ENCODE measurements at regions not wholly inside any gene's neighbourhood (a gene's known extent, or its start where the extent isn't known, plus 50 kb on each side); places are given as distances from the start of the nearest gene placed in this dataset.

DNA sequence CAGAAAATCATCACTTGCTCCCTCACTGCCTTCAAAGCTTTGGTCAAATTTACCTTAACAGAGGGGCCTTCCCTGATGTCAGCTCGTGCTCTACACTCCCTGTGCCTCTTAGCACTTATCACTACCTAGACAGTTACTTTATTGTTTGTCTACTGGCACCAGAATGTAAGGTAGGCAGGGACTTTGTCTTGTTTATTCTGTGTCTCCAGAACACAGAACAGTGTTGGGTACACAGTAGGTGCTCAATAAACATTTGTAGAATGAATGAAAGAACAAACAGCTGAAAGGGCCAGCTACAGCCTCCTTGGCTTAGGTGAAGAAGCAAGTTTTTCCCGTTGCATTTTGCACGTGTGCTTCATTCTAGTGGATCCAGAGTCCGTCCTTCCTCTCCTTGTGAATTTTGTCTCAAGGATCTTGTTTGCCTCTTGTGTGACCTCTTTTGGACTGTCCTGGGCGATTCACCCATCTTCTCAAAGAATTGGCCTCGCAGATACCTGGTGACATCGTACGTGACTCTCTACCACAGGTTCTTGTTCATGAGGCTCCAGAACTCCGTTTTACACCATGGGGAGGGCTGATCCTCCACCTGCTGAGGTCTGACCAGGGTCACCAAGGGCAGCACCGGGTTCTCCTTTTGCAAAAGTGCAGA, 84.2 kb upstream of the ARMC2 start:
- no peaks in the 10 kb centered on the region for H3K36me3 ChIP-seq (ENCODE audit: control insufficient read depth in 4 of 4, insufficient read depth in 4 of 4, low read length in 3 of 4)
- no peaks in the 10 kb centered on the region for H3K27me3 ChIP-seq (replicated peaks in 2 of 5; ENCODE audit: control insufficient read depth in 4 of 5, insufficient read depth in 5 of 5, low read length in 4 of 5)
- no peak overlapping the region for H3K4me3 ChIP-seq (ENCODE audit: control insufficient read depth in 1 of 7, extremely low read depth in 1 of 7, insufficient read depth in 4 of 7, low read depth in 2 of 7, low read length in 6 of 7)
- ChIA-PET POLR2A (no interaction called here), CTCF (interaction anchor here (1.2 to 1.3 kb wide), 3 partner anchors 9 to 72 kb away, joined by 3 read pairs; no protein-coding TSS in a partner anchor)
- H3K4me1 ChIP-seq (ENCODE audit: control extremely low read depth in 1 of 4, control insufficient read depth in 4 of 4, insufficient read depth in 4 of 4, low read length in 3 of 4), result peaks cover 0 to 21% (median 1%) of the 10 kb centered on the region in 4 experiments
- H3K27ac ChIP-seq (ENCODE audit: insufficient read depth in 1 of 2, low read depth in 1 of 2, low read length in 2 of 2, poor library complexity in 1 of 2, severe bottlenecking in 2 of 2), result no peak overlapping the region
- no peak for DNase-seq
- H3K9me3 ChIP-seq (ENCODE audit: control extremely low read depth in 1 of 5, control insufficient read depth in 4 of 5, insufficient read depth in 2 of 5, low read depth in 1 of 5, low read length in 4 of 5), result no peaks in the 10 kb centered on the region
- 91% methylated on average over 9 of the region's 10 CpGs for WGBS (ENCODE audit: insufficient coverage)

DNA sequence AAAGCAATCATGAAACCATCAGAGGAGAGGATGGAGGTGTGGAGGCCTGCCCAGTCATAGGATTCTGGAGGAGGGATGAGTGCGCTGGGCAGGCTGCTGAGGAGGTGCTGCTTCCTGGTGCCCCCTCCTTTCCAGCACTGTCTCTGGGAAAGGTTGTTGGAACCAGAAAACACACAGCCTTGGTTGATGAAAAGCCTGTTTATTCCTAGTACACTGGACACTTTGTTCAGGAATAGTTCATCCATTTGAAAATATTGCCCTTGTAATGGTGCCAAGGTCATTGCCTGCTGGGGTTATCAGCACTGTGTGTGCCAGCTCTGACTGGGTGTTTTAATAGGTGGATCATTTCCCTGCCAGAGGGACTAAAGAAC, 83.7 kb upstream of the ARMC2 start:
- 100% methylated on average over 1 of the region's 1 CpG for WGBS (ENCODE audit: insufficient coverage)
- ChIA-PET CTCF (interaction anchor here (1.2 kb wide), 2 partner anchors 9 to 15 kb away, joined by 3 read pairs; no protein-coding TSS in a partner anchor), POLR2A (no interaction called here)
- H3K4me3 ChIP-seq (ENCODE audit: control insufficient read depth in 1 of 7, extremely low read depth in 1 of 7, insufficient read depth in 4 of 7, low read depth in 2 of 7, low read length in 6 of 7), result no peak overlapping the region
- H3K27me3 ChIP-seq (replicated peaks in 2 of 5; ENCODE audit: control insufficient read depth in 4 of 5, insufficient read depth in 5 of 5, low read length in 4 of 5), result no peaks in the 10 kb centered on the region
- peaks cover 0 to 21% (median 1%) of the 10 kb centered on the region in 4 experiments for H3K4me1 ChIP-seq (ENCODE audit: control extremely low read depth in 1 of 4, control insufficient read depth in 4 of 4, insufficient read depth in 4 of 4, low read length in 3 of 4)
- H3K9me3 ChIP-seq (ENCODE audit: control extremely low read depth in 1 of 5, control insufficient read depth in 4 of 5, insufficient read depth in 2 of 5, low read depth in 1 of 5, low read length in 4 of 5), result no peaks in the 10 kb centered on the region
- H3K36me3 ChIP-seq (ENCODE audit: control insufficient read depth in 4 of 4, insufficient read depth in 4 of 4, low read length in 3 of 4), result no peaks in the 10 kb centered on the region
- no peak for DNase-seq
- no peak overlapping the region for H3K27ac ChIP-seq (ENCODE audit: insufficient read depth in 1 of 2, low read depth in 1 of 2, low read length in 2 of 2, poor library complexity in 1 of 2, severe bottlenecking in 2 of 2)

DNA sequence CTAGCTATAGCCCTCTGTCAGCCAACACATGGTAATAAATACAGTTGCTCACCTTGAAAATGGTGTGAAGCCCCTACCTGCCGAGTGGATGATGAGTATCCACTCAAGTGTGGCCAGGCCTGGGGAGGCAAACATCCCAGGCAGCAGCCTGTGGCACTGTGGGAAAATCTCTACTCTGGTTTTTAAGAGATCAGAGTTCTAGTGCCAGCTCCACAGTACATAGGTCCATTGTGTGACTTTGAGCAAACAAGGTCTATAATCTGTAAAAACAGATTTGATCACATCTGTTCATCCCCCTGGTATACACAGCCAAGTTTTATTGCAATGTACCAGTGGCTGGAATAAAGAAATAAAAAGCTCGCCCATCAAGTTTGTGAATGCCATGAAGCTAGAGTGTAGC, 82.7 kb upstream of the ARMC2 start:
- no peak for DNase-seq
- CTCF ChIA-PET, result no interaction called here
- WGBS (ENCODE audit: insufficient coverage), result 92% methylated on average over 2 of the region's 2 CpGs

DNA sequence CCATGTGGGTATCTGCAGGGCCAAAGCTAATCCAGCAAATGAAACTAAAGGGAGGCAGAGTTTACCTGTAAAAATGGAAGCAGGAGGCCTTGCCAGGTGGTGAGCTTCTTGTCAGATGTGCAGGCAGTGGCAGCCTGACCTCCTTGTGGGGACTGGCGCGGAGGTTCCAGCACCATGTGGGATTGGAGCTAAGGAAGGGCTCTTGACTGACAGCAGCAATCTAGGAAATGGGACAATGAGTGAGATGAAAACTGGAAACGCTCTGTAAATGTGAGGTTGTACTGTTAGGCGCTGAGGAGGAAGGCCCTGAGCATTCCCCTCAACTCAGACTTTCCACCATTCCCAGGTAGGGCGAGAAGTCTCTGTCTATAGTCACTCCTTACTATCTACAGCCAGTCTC, 81.8 kb upstream of the ARMC2 start:
- ChIA-PET POLR2A (no interaction called here), CTCF (interaction anchor here (1.2 to 1.3 kb wide), 2 partner anchors 9 to 25 kb away, joined by 3 to 4 read pairs; no protein-coding TSS in a partner anchor)
- Histone ChIP-seq H3K4me3 (ENCODE audit: control insufficient read depth in 1 of 7, extremely low read depth in 1 of 7, insufficient read depth in 4 of 7, low read depth in 2 of 7, low read length in 6 of 7) (no peak overlapping the region), H3K9me3 (ENCODE audit: control extremely low read depth in 1 of 5, control insufficient read depth in 4 of 5, insufficient read depth in 2 of 5, low read depth in 1 of 5, low read length in 4 of 5) (no peaks in the 10 kb centered on the region), H3K4me1 (ENCODE audit: control extremely low read depth in 1 of 4, control insufficient read depth in 4 of 4, insufficient read depth in 4 of 4, low read length in 3 of 4) (peaks cover 0 to 11% (median 1%) of the 10 kb centered on the region in 4 experiments), H3K36me3 (ENCODE audit: control insufficient read depth in 4 of 4, insufficient read depth in 4 of 4, low read length in 3 of 4) (no peaks in the 10 kb centered on the region), H3K27ac (ENCODE audit: insufficient read depth in 1 of 2, low read depth in 1 of 2, low read length in 2 of 2, poor library complexity in 1 of 2, severe bottlenecking in 2 of 2) (no peak overlapping the region), H3K27me3 (replicated peaks in 2 of 5; ENCODE audit: control insufficient read depth in 4 of 5, insufficient read depth in 5 of 5, low read length in 4 of 5) (no peaks in the 10 kb centered on the region)
- DNase-seq, result no peak
- WGBS (ENCODE audit: insufficient coverage), result 100% methylated on average over 3 of the region's 5 CpGs

More for the DNA sequence above, 82.7 kb upstream of the ARMC2 start:
- POLR2A ChIA-PET, result no interaction called here
- no peaks in the 10 kb centered on the region for H3K27me3 ChIP-seq (replicated peaks in 2 of 5; ENCODE audit: control insufficient read depth in 4 of 5, insufficient read depth in 5 of 5, low read length in 4 of 5)
- no peaks in the 10 kb centered on the region for H3K36me3 ChIP-seq (ENCODE audit: control insufficient read depth in 4 of 4, insufficient read depth in 4 of 4, low read length in 3 of 4)
- H3K4me1 ChIP-seq (ENCODE audit: control extremely low read depth in 1 of 4, control insufficient read depth in 4 of 4, insufficient read depth in 4 of 4, low read length in 3 of 4), result peaks cover 0 to 15% (median 1%) of the 10 kb centered on the region in 4 experiments
- no peak overlapping the region for H3K27ac ChIP-seq (ENCODE audit: insufficient read depth in 1 of 2, low read depth in 1 of 2, low read length in 2 of 2, poor library complexity in 1 of 2, severe bottlenecking in 2 of 2)
- no peaks in the 10 kb centered on the region for H3K9me3 ChIP-seq (ENCODE audit: control extremely low read depth in 1 of 5, control insufficient read depth in 4 of 5, insufficient read depth in 2 of 5, low read depth in 1 of 5, low read length in 4 of 5)
- H3K4me3 ChIP-seq (ENCODE audit: control insufficient read depth in 1 of 7, extremely low read depth in 1 of 7, insufficient read depth in 4 of 7, low read depth in 2 of 7, low read length in 6 of 7), result no peak overlapping the region

DNA sequence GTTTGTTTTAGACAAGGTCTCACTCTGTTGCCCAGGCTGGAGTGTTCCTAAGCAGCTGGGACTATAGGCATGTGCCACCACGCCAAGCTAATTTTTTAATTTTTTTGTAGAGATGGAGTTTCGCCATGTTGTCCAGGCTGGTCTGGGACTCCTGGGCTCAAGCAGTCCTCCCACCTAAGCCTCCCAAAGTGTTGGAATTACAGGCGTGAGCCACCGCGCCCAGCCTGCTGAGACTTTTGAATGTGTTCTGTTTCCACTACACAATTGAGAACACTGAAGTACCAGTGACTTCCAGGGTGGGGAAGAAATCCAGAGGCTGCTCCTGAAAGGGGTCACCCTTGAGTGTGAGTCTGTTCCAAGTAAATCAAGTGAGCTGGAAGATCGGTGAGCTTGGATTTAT, 81.3 kb upstream of the ARMC2 start:
- ChIA-PET CTCF (interaction anchor here (0.9 to 1.3 kb wide), 3 partner anchors 8 to 196 kb away, joined by 3 to 4 read pairs (median 4); no protein-coding TSS in a partner anchor), POLR2A (no interaction called here)
- Histone ChIP-seq H3K4me3 (ENCODE audit: control insufficient read depth in 1 of 7, extremely low read depth in 1 of 7, insufficient read depth in 4 of 7, low read depth in 2 of 7, low read length in 6 of 7) (no peak overlapping the region), H3K36me3 (ENCODE audit: control insufficient read depth in 4 of 4, insufficient read depth in 4 of 4, low read length in 3 of 4) (no peaks in the 10 kb centered on the region), H3K27ac (ENCODE audit: insufficient read depth in 1 of 2, low read depth in 1 of 2, low read length in 2 of 2, poor library complexity in 1 of 2, severe bottlenecking in 2 of 2) (no peak overlapping the region), H3K4me1 (ENCODE audit: control extremely low read depth in 1 of 4, control insufficient read depth in 4 of 4, insufficient read depth in 4 of 4, low read length in 3 of 4) (peaks cover 0 to 8% (median 1%) of the 10 kb centered on the region in 4 experiments), H3K27me3 (replicated peaks in 2 of 5; ENCODE audit: control insufficient read depth in 4 of 5, insufficient read depth in 5 of 5, low read length in 4 of 5) (no peaks in the 10 kb centered on the region), H3K9me3 (ENCODE audit: control extremely low read depth in 1 of 5, control insufficient read depth in 4 of 5, insufficient read depth in 2 of 5, low read depth in 1 of 5, low read length in 4 of 5) (no peaks in the 10 kb centered on the region)
- 100% methylated on average over 4 of the region's 6 CpGs for WGBS (ENCODE audit: insufficient coverage)
- no peak for DNase-seq

DNA sequence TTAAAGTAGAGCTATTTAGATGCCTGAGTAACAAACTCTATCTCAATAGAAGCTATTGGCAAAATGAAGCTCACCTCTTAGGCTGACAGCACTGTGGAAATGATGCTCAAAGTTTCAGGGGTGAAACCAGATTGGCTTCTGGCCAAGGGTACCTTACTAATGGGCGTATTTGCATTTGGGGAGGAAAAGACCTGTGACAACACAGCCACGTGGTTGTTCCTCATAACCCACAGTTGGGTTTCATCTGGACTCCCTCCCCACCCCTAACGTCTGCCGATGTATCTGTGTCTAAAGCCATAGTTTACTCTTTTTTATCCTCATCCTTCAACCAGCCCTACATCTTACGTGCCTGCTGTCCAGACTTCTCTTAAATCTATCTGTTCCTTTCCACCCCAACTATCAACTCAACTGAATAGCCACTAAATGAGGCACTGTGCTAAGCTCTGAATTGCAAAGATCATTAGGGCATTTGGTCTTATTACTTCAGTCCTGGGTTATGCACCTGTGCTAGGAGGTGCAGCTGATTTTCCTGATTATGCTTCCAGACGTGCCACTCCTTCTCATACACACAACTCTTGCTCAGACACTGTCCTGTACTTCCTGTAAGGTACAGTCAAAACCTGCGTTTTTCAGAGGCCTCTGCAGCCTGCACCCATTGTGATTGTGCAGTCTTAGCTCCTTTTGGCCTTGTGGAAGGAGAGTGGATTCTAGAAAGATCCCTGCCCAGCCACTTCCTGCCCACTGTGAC, 80.6 kb upstream of the ARMC2 start:
- Histone ChIP-seq H3K4me3 (ENCODE audit: control insufficient read depth in 1 of 7, extremely low read depth in 1 of 7, insufficient read depth in 4 of 7, low read depth in 2 of 7, low read length in 6 of 7) (no peak overlapping the region), H3K9me3 (ENCODE audit: control extremely low read depth in 1 of 5, control insufficient read depth in 4 of 5, insufficient read depth in 2 of 5, low read depth in 1 of 5, low read length in 4 of 5) (no peaks in the 10 kb centered on the region), H3K27ac (ENCODE audit: insufficient read depth in 1 of 2, low read depth in 1 of 2, low read length in 2 of 2, poor library complexity in 1 of 2, severe bottlenecking in 2 of 2) (no peak overlapping the region), H3K27me3 (replicated peaks in 2 of 5; ENCODE audit: control insufficient read depth in 4 of 5, insufficient read depth in 5 of 5, low read length in 4 of 5) (no peaks in the 10 kb centered on the region), H3K4me1 (ENCODE audit: control extremely low read depth in 1 of 4, control insufficient read depth in 4 of 4, insufficient read depth in 4 of 4, low read length in 3 of 4) (peaks cover 0 to under 1% (median 0%) of the 10 kb centered on the region in 4 experiments), H3K36me3 (ENCODE audit: control insufficient read depth in 4 of 4, insufficient read depth in 4 of 4, low read length in 3 of 4) (no peaks in the 10 kb centered on the region)
- WGBS (ENCODE audit: insufficient coverage), result 88% methylated on average over 6 of the region's 7 CpGs
- POLR2A ChIA-PET, result no interaction called here
- CTCF ChIA-PET, result interaction anchor here (0.5 to 1.4 kb wide), 6 partner anchors 16 to 560 kb away, joined by 3 to 4 read pairs (median 3); no protein-coding TSS in a partner anchor
- no peak for DNase-seq

DNA sequence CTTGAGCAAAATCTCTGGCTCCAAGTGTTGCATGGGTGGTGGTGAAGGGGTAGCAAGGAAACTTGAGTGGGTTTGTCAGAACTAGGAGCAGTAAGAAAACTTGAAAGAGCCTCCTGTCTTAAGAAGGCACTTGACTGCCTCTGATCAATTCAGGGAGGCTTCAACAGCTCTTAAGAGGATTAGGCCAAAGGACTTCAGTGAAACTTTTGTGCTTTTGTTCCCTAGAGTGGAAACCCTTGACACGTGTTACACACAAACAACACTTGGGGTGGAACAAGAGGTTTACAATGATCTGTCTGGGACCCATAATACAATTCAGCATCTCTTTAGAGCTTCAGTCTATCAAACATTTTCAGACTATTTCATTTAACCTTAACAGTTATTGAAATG, 80.1 kb upstream of the ARMC2 start:
- Histone ChIP-seq H3K27me3 (replicated peaks in 2 of 5; ENCODE audit: control insufficient read depth in 4 of 5, insufficient read depth in 5 of 5, low read length in 4 of 5) (no peaks in the 10 kb centered on the region), H3K4me1 (ENCODE audit: control extremely low read depth in 1 of 4, control insufficient read depth in 4 of 4, insufficient read depth in 4 of 4, low read length in 3 of 4) (no peaks in the 10 kb centered on the region), H3K27ac (ENCODE audit: insufficient read depth in 1 of 2, low read depth in 1 of 2, low read length in 2 of 2, poor library complexity in 1 of 2, severe bottlenecking in 2 of 2) (no peak overlapping the region), H3K9me3 (ENCODE audit: control extremely low read depth in 1 of 5, control insufficient read depth in 4 of 5, insufficient read depth in 2 of 5, low read depth in 1 of 5, low read length in 4 of 5) (no peaks in the 10 kb centered on the region), H3K36me3 (ENCODE audit: control insufficient read depth in 4 of 4, insufficient read depth in 4 of 4, low read length in 3 of 4) (no peaks in the 10 kb centered on the region), H3K4me3 (ENCODE audit: control insufficient read depth in 1 of 7, extremely low read depth in 1 of 7, insufficient read depth in 4 of 7, low read depth in 2 of 7, low read length in 6 of 7) (no peak overlapping the region)
- WGBS (ENCODE audit: insufficient coverage), result no CpG with 5 or more reads among the region's 1 CpG
- CTCF ChIA-PET, result interaction anchor here (1.3 to 2.4 kb wide), 4 partner anchors 12 to 64 kb away, joined by 3 to 6 read pairs (median 3); no protein-coding TSS in a partner anchor
- POLR2A ChIA-PET, result no interaction called here
- DNase-seq, result no peak
